Astrocyte of the cerebellum (primary cell): ENCODE measurements at regions not wholly inside any gene's neighbourhood (a gene's known extent, or its start where the extent isn't known, plus 50 kb on each side); places are given as distances from the start of the nearest gene placed in this dataset.

ENCODE experiments used
- DNase-seq: peaks from one replicate; pipeline ENCODE4 v3.0.0-alpha.2; 2011; ENCODE audit warnings: low read depth
- H3K4me3 ChIP-seq: 2 replicates; pipeline ENCODE4 v1.5.1; 2011; ENCODE audit warnings: mild to moderate bottlenecking, low read depth, low read length, moderate library complexity
- CTCF ChIP-seq: IDR thresholded peaks from 2 replicates; pipeline ENCODE4 v1.5.1; 2012; ENCODE audit warnings: low read length, low read depth, moderate library complexity, mild to moderate bottlenecking; ENCODE audit errors: missing control alignments
- in situ Hi-C: cut with HindIII; loops from 2 replicates; pipeline ENCODE4 v1.10.0; 2017; ENCODE audit warnings: low sequenced_read_pairs

- DNase-seq: no peak
- TF ChIP-seq CTCF: no peak
These were observed 229.2 kb downstream of the SEC23IP start for GRCh38 chr10:120121768-120122167.

GRCh38 chr10:120131183-120131582 lies 238.7 kb downstream of the SEC23IP start:
- H3K4me3 ChIP-seq: no peak overlapping the region
- DNase-seq: peak; percentile 5
- in situ Hi-C loops: no loop called here
- no peak for TF ChIP-seq CTCF

More at GRCh38 chr10:120121768-120122167, 229.2 kb downstream of the SEC23IP start:
- in situ Hi-C loops: no loop called here
- H3K4me3 ChIP-seq: no peak overlapping the region

GRCh38 chr10:120132811-120133210 lies 240.3 kb downstream of the SEC23IP start:
- in situ Hi-C loops: no loop called here
- TF ChIP-seq CTCF: no peak
- DNase-seq: no peak
- no peak overlapping the region for H3K4me3 ChIP-seq

- H3K4me3 ChIP-seq: no peak overlapping the region
- in situ Hi-C loops: no loop called here
- no peak for DNase-seq
- no peak for TF ChIP-seq CTCF
These were observed 246.2 kb downstream of the SEC23IP start for GRCh38 chr10:120138689-120139088.

GRCh38 chr10:120145107-120145506 lies 252.6 kb downstream of the SEC23IP start:
- DNase-seq: no peak
- no peak overlapping the region for H3K4me3 ChIP-seq
- no peak for TF ChIP-seq CTCF
- in situ Hi-C loops: no loop called here

- in situ Hi-C loops: no loop called here
- no peak for TF ChIP-seq CTCF
- H3K4me3 ChIP-seq: no peak overlapping the region
- DNase-seq: no peak
These were observed 264.2 kb downstream of the SEC23IP start for GRCh38 chr10:120156614-120157274.
